HG03460 (cell line): ENCODE measurements at regions not wholly inside any gene's neighbourhood (a gene's known extent, or its start where the extent isn't known, plus 50 kb on each side); places are given as distances from the start of the nearest gene placed in this dataset.

Experiments
- ATAC-seq: cut with Tn5 transposase; IDR thresholded peaks from one replicate; pipeline ENCODE4 v1.9.1; 2021; ENCODE audit not compliant: unreplicated experiment

GRCh38 chr18:78540636-78541529 lies 438.7 kb upstream of the SALL3 start:
- ATAC-seq = no peak

DNA sequence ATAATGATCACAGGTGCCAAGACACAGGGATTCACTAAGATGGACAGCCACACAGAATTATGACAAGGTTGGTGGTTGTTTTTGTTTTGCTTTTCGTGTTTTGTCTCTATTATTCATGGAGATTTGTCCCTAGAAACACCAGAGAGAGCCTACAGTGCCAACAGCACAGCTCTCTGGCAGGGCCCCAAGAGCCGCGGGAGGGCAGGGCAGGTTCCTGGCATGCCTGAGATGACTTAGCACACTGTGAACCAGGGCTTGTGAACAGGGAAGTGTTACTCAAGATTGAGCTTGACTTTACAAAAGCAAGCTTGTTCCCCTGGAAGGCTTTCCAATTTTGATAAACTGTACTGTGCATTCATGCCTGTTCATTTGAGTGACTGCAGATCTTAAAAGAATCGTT lies 437.4 kb upstream of the SALL3 start:
- no peak for ATAC-seq

DNA sequence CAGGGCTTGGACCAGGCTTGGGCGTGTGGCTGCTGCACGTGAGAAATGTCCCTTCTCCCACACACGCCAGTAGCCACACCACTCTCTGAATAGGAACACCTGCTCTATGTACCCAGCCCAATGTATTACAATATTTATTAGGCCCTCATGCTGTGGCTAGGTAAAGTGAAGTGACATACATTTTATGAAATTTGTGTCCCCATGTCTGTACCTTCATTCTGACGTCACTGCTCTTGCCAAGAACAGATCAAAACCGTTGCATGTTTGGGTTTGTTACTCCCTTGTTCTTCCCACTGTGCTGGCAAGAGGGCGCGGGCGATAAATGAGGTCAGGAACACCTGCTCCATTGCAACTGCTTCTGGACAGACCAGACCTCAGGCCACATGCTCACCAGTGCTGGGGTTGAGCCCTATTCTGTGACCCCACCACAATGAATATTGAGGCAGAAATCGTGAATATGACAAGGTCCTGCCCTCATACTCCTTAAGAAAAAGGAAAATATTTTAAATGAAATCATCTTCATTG lies 436.4 kb upstream of the SALL3 start:
- ATAC-seq = no peak

DNA sequence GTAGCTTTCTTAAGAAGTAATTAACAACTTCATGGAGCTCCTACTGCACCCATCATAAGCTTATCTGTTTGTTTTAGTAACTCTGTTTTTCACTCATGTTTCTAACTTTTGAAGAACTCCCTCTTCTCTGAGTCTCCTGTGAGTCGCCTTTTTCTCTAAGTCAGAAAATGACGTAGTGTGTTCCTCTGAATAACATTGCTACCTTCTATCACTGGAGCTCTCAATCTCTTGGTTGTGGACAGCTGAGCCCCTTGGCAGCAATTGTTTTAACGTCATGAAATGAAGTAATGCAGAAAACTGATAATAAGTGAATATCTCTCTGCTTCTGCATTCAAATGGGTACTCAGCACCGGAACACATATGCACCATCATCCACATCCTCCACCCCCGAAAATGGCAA lies 433.3 kb upstream of the SALL3 start:
- no peak for ATAC-seq

DNA sequence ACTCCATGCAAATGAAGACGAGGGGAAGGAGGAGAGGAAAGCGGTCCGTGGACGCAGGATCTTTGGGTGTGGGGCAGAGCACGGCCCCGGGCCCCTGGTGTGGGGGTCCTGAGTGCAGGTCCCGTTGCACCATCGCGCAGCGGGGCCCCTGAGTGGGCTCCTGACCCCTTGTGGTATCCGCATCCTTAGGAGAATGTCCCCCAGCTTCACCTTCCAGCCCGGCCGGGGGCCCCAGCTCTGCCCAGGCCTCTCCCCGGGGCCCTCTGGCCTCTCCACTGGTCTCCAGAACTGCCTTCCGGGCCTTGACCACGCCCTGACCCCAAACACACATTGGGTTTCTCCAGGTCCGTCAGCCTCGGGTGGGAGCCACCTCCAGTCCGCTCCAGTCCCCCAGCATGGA lies 431.8 kb upstream of the SALL3 start:
- no peak for ATAC-seq

DNA sequence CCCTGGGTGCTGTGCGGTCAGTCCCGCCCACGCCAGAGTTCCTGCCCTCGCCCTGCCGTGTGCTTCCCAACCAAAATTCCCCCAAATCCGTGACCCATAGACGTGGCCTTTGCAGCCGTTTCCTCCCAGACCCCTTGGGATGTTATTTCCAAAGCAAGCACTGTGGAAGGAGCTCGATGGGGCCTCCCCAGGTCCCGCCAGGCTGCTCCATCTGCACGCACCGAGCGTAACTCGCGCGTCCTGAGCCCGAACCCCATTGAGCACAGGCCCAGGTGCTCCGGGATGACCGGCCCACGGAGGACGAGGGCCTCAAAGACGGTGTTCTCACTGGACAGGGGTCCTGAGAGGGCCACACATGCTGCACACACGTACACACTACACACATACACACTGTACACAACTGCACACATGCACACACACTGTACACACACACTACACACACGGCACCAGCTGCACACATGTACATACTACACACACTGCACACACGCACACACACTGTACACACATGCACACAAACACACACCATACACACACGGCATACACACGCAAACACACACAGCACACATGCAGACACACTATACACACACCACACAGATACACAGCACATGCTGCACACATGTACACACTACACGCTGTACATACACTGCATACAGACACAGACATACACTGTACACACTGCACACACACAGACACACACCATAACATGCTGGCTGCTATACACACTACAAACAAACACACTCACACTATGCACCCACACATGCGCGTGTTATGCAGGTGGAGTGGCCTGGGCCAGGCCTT lies 431.2 kb upstream of the SALL3 start:
- ATAC-seq = no peak

GRCh38 chr18:78549971-78550370 lies 429.6 kb upstream of the SALL3 start:
- ATAC-seq = no peak

DNA sequence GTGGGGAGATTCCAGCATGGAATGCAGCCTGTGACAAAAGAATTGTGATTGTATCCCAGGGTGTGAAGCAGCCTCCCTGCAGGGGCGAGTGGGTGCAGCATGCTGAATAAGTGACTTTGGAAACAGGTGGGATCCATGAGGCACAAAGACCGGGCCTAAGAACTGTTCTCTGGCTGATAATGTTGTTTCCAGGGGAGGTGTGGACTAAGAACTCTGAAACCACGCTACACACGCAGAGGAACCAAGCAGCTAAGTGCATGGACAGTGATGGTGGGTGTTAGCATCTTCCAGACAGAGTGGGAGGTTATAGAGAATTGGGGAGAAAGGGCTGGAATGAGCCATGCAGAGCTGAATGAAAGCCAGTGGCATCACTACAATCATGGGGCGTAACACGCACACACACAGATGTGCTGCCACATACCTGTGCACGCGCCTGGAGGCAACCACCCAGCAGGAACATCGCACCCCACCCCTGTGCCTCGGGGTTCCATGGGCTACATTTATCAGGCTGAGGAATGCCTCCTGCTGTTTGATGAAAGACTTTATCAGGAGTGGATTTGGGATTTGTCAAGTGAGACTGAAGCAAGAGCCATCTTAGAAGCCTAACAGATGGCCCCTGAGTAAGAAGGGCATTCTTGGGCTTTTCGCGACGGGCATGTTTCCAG lies 424.5 kb upstream of the SALL3 start:
- ATAC-seq = no peak

DNA sequence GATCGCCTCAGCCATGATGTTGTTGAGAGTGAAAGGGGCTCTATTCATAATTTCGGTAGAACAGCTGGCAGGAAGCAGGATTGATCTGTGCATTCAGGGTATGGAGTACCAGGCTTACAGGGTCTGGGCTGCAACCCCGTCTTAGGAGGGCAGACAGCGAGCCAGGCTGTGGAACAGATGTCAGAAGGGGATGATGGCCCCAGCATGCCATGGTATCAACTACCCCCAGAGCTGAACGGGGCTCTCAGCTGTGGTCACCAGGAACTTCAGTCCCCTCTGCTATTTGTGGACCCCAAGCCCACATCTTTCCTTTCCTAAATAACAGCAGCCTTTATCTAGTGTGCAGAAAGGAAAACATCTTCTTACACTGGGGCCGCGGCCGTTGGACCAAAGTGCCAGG lies 422.2 kb upstream of the SALL3 start:
- ATAC-seq = no peak

- ATAC-seq = no peak
Measured at GRCh38 chr18:78558101-78558810, 421.4 kb upstream of the SALL3 start.

DNA sequence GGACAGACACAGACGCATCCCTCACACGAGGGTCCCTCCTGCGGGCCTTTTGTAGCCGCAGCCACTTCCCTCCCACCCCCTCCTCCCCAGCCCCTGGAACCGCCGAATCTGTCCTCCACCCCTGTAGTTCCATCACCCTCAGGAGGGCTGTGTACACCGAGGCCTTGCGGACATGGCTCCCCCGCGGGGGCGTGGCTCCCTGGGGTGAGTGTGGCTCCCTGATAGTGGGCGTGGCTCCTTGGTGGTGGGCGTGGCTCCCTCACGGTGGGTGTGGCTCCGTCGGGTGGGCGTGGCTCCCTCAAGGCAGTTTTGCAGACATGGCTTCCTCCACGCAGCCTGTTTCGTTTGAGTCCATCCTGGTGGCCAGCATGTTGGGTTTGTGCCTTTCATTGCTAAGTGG lies 420.7 kb upstream of the SALL3 start:
- no peak for ATAC-seq

DNA sequence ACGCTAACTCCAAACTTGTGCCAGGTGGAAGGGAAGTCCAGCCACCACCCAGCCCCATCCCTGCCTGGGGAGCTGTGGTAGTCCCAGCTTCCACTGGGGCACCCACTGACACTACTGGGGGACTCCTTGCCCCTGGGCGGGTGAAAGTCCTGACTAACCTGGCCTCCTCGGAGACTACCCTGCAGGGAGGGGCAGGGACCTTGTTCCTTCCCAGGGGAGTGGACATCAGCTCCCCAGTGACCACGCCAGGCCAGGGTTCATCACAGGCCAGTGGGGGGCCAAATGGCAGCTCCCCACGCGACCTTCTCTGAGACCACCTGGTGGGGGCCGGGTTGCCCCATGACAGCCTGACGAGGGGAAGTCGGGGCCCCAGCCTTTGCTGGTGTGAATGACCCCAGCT lies 420.0 kb upstream of the SALL3 start:
- ATAC-seq = no peak

GRCh38 chr18:78561757-78562510 lies 417.7 kb upstream of the SALL3 start:
- ATAC-seq = no peak

DNA sequence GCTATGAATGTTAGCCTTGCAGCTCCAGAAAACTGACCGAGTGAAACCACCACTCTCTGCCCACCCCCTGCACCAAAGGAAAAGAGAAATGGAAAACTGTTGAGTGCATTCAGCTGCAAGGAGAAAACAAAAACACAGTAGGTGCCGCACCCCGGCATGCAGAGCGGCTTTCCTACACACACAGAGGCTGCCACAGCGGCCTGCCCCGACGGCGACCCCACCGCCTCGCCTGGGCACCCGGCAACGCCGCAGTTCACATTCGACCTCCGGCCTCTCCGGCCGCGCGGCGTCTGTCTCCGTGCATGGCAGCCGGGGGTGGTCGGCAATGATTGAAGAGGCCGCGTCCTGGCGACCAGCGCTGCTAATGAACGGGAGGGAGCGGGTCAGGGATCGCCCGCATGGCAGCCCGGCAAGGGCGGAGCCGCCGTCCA lies 417.1 kb upstream of the SALL3 start:
- no peak for ATAC-seq

- no peak for ATAC-seq
Measured at GRCh38 chr18:78563110-78563509, 416.5 kb upstream of the SALL3 start.

DNA sequence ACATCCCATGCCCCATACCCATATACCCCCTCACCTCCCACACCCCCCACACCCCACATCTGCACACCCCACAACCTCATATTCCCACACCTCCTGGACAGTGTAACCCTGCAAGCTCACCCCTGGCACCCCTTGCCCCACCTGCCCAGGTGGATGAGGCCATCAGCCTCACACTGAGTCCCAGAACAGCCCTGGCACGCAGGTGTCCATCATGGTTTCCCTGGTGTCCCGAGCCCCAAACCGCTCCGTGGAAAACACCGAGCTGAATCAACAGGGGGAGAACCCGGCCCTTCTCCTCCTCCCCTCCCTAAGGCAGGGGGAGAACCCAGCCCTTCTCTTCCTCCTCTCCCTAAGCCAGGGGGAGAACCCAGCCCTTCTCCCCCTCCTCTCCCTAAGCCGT lies 415.6 kb upstream of the SALL3 start:
- no peak for ATAC-seq

DNA sequence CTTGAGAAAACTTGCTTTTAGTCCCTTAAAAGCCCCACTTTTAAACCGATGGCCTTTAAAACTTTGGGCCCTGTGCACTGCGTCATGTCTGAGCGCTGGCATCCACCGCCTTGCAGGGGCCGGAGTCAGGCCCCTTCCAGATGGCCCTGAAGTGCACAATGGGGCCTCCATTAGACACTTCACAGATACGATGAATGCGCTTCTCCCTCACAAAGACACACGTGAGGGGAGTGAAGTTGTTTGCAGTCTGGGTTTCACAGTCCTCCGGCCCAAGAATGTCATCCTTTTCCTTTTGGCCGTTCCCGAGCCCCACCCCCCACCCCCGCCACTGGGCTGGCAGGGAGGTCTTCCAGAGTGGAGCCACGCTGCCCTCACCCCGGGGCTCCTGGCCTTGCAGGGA lies 415.1 kb upstream of the SALL3 start:
- no peak for ATAC-seq

DNA sequence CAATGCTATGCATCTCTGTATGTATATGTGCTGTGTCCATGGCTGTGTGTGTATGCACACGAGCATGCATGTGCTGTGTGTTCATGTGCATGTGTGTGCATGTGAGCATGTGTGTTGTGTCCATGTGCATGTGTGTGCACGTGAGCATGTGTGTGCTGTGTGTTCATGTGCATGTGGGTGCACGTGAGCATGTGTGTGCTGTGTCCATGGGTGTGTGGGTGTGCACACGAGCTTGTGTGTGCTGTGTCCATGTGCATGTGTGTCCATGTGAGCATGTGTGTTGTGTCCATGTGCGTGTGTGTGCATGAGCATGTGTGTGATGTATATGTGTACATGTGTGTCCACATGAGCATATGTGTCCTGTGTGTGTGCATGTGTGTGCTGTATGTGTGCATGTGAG lies 414.4 kb upstream of the SALL3 start:
- no peak for ATAC-seq

DNA sequence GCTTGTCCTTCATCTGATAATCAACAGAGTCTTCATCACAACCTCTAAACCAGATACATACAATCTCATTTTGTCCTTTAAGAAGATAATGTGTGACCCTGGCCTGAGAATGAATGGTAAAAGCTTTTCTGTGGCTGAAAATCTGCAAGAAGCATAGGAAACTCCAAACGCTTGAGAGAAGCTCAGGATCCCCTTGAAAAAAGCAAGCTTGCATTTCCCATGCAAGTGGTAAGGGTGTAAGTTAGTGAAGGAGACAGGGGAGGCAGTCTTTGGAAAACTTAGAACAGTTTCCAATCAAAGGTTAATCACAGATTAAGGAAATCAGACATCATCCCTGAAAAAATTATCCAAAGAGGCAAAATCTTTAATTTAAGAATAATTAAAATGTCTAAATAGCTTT lies 413.6 kb upstream of the SALL3 start:
- ATAC-seq = no peak

DNA sequence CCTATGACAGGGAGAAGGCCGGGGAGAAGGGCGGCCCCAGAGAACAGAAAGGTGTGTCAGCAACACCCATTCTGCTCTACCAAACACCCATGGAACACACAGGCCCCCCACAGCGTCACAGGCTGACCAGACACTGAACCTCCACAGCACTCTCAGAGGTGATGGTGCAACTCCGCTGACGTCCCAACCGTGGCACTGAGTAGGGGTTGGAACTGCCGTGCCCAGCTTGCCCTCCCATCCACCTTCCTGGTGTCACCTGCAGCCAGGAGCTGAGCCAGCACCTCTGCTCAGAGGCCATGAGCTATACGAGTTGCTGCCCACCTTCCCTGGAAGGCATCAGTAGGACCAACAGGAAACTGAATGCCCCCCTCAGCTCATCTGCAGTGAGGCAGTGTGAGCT lies 412.9 kb upstream of the SALL3 start:
- no peak for ATAC-seq
